WTC11 (cell line): ENCODE measurements at regions not wholly inside any gene's neighbourhood (a gene's known extent, or its start where the extent isn't known, plus 50 kb on each side); places are given as distances from the start of the nearest gene placed in this dataset.

Experiments used
- ATAC-seq: fragments of 200-7000 bp; cut with Tn5 transposase; 2 replicates; pipeline ENCODE4 v1.10.0; 2021; ENCODE audit warnings: mild to moderate bottlenecking, moderate library complexity
- CTCF ChIA-PET: fragments of 300-600 bp; sonication (Branson Sonifier 250); formaldehyde crosslinking; loops from one replicate; lab custom pipeline; 2021; ENCODE audit warnings: antibody characterized with exemption; lab: Charles Lee
- POLR2A ChIA-PET: fragments of 350-600 bp; sonication (Branson Sonifier 250); formaldehyde crosslinking; loops from one replicate; lab custom pipeline; 2021; ENCODE audit warnings: antibody characterized with exemption; lab: Charles Lee
- DNase-seq: peaks from one replicate; pipeline ENCODE4 v3.0.0; 2021; ENCODE audit warnings: low spot score
- H3K27ac Mint-ChIP-seq: 2 replicates; pipeline ENCODE4 v1.8.0; 2021; ENCODE audit warnings: mixed read lengths
- H3K27me3 Mint-ChIP-seq: 2 replicates; pipeline ENCODE4 v1.8.0; 2021; ENCODE audit warnings: low read depth, mild to moderate bottlenecking, moderate library complexity, mixed read lengths
- H3K36me3 Mint-ChIP-seq: 2 replicates; pipeline ENCODE4 v1.8.0; 2021; ENCODE audit warnings: mixed read lengths
- H3K4me1 Mint-ChIP-seq: 2 replicates; pipeline ENCODE4 v1.8.0; 2022; ENCODE audit warnings: mixed read lengths
- H3K4me3 Mint-ChIP-seq: 2 replicates; pipeline ENCODE4 v1.8.0; 2021; ENCODE audit warnings: mild to moderate bottlenecking, moderate library complexity, mixed read lengths
- H3K9me3 Mint-ChIP-seq: 2 replicates; pipeline ENCODE4 v1.8.0; 2021; ENCODE audit warnings: mixed read lengths
- EMX1 ChIP-seq: fragments of 250-450 bp; sonication (Bioruptor Pico); IDR thresholded peaks from 2 replicates; pipeline ENCODE4 v1.8.0; 2021; ENCODE audit warnings: mild to moderate bottlenecking
- FOXK1 ChIP-seq: sonication (generic); formaldehyde crosslinking; IDR thresholded peaks from 2 replicates; pipeline ENCODE4 v1.8.0; 2022; ENCODE audit warnings: mild to moderate bottlenecking, moderate library complexity, missing genetic modification reagents
- GABPB1 ChIP-seq: sonication (generic); formaldehyde crosslinking; IDR thresholded peaks from 2 replicates; pipeline ENCODE4 v1.8.1; 2023; ENCODE audit warnings: mild to moderate bottlenecking, missing genetic modification reagents
- HMGA2 ChIP-seq: fragments of 250-450 bp; sonication (Bioruptor Pico); IDR thresholded peaks from 2 replicates; pipeline ENCODE4 v1.4.0; 2021; ENCODE audit warnings: mild to moderate bottlenecking, moderate library complexity
- NR3C1 ChIP-seq: sonication (generic); formaldehyde crosslinking; conservative IDR thresholded peaks from 2 replicates; pipeline ENCODE4 v1.8.1; 2023; ENCODE audit warnings: low read depth, mild to moderate bottlenecking, missing genetic modification reagents
- OVOL2 ChIP-seq: fragments of 250-450 bp; sonication (Bioruptor Pico); IDR thresholded peaks from 2 replicates; pipeline ENCODE4 v1.9.0; 2021; ENCODE audit warnings: mild to moderate bottlenecking, borderline replicate concordance
- PRRX2 ChIP-seq: fragments of 250-450 bp; sonication (Bioruptor Pico); IDR thresholded peaks from 2 replicates; pipeline ENCODE4 v1.8.0; 2021; ENCODE audit warnings: mild to moderate bottlenecking
- RORB ChIP-seq: fragments of 250-450 bp; sonication (Bioruptor Pico); IDR thresholded peaks from 2 replicates; pipeline ENCODE4 v1.9.0; 2021; ENCODE audit warnings: mild to moderate bottlenecking
- SMAD4 ChIP-seq: sonication (generic); formaldehyde crosslinking; IDR thresholded peaks from 2 replicates; pipeline ENCODE4 v1.8.0; 2022; ENCODE audit warnings: mild to moderate bottlenecking, missing genetic modification reagents
- SOX15 ChIP-seq: fragments of 250-450 bp; sonication (Bioruptor Pico); IDR thresholded peaks from 2 replicates; pipeline ENCODE4 v1.9.0; 2021; ENCODE audit warnings: mild to moderate bottlenecking
- SP1 ChIP-seq: sonication (generic); formaldehyde crosslinking; conservative IDR thresholded peaks from 2 replicates; pipeline ENCODE4 v1.8.1; 2022; ENCODE audit warnings: missing genetic modification reagents
- TEAD1 ChIP-seq: sonication (generic); formaldehyde crosslinking; IDR thresholded peaks from 2 replicates; pipeline ENCODE4 v1.8.0; 2022; ENCODE audit warnings: mild to moderate bottlenecking, missing genetic modification reagents
- TEAD4 ChIP-seq: sonication (generic); formaldehyde crosslinking; IDR thresholded peaks from 2 replicates; pipeline ENCODE4 v1.8.0; 2022; ENCODE audit warnings: mild to moderate bottlenecking, missing genetic modification reagents
- ZBTB21 ChIP-seq: sonication (generic); formaldehyde crosslinking; IDR thresholded peaks from 2 replicates; pipeline ENCODE4 v1.8.1; 2023; ENCODE audit warnings: mild to moderate bottlenecking, missing genetic modification reagents, borderline replicate concordance
- TF ChIP-seq, protein P1 (sequence below): sonication (generic); formaldehyde crosslinking; IDR thresholded peaks from 2 replicates; pipeline ENCODE4 v1.8.1; 2023; ENCODE audit warnings: mild to moderate bottlenecking, moderate library complexity, missing genetic modification reagents
- TF ChIP-seq, protein P2 (sequence below): sonication (generic); formaldehyde crosslinking; IDR thresholded peaks from 2 replicates; pipeline ENCODE4 v1.8.1; 2022; ENCODE audit warnings: mild to moderate bottlenecking, moderate library complexity, missing genetic modification reagents
- TF ChIP-seq, protein P3 (sequence below): fragments of 250-450 bp; sonication (Bioruptor Pico); IDR thresholded peaks from 2 replicates; pipeline ENCODE4 v1.8.0; 2021; ENCODE audit warnings: mild to moderate bottlenecking
- TF ChIP-seq, protein P4 (sequence below): sonication (generic); formaldehyde crosslinking; IDR thresholded peaks from 2 replicates; pipeline ENCODE4 v1.8.0; 2023; ENCODE audit warnings: missing genetic modification reagents, mild to moderate bottlenecking, borderline replicate concordance
- TF ChIP-seq, protein P5 (sequence below): sonication (generic); formaldehyde crosslinking; IDR thresholded peaks from 2 replicates; pipeline ENCODE4 v1.8.0; 2022; ENCODE audit warnings: mild to moderate bottlenecking, missing genetic modification reagents

DNA sequence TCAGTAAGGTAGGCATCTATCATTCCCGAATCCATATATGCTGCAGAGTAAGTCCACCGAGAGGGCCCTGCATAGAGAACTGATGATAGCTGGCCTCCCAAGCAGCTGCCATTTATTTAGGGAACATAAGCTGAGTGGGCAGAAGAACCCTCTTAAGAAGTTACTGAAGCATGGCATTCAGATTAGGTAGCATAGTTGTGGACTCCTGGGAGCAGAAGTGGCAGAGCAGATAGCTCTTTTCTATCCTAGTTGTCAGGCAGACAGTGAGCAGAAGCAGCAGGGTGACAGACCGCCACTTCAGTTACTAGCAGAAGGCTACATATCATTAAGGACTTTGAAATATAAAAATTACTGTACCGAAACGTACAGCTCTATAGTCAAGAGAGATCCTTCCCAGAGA lies 454.7 kb downstream of the PPP4R3C start:
- no peaks in the 10 kb centered on the region for H3K27me3 Mint-ChIP-seq
- POLR2A ChIA-PET, result no interaction called here
- no peaks in the 10 kb centered on the region for H3K9me3 Mint-ChIP-seq
- H3K36me3 Mint-ChIP-seq, result no peaks in the 10 kb centered on the region
- no peaks in the 10 kb centered on the region for H3K4me1 Mint-ChIP-seq
- no peak overlapping the region for H3K27ac Mint-ChIP-seq
- CTCF ChIA-PET, result no interaction called here
- ATAC-seq (no peak), DNase-seq (no peak)
- H3K4me3 Mint-ChIP-seq, result no peak overlapping the region
- TF ChIP-seq HMGA2 (CRISPR knock-in tag), result no peak
- TF ChIP-seq, protein P1, sequence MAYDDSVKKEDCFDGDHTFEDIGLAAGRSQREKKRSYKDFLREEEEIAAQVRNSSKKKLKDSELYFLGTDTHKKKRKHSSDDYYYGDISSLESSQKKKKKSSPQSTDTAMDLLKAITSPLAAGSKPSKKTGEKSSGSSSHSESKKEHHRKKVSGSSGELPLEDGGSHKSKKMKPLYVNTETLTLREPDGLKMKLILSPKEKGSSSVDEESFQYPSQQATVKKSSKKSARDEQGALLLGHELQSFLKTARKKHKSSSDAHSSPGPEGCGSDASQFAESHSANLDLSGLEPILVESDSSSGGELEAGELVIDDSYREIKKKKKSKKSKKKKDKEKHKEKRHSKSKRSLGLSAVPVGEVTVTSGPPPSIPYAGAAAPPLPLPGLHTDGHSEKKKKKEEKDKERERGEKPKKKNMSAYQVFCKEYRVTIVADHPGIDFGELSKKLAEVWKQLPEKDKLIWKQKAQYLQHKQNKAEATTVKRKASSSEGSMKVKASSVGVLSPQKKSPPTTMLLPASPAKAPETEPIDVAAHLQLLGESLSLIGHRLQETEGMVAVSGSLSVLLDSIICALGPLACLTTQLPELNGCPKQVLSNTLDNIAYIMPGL (CRISPR knock-in tag), result no peak
- no peak for TF ChIP-seq FOXK1 (CRISPR knock-in tag)
- no peak for TF ChIP-seq EMX1 (CRISPR knock-in tag)
- TF ChIP-seq SMAD4 (CRISPR knock-in tag), result no peak
- TF ChIP-seq, protein P2, sequence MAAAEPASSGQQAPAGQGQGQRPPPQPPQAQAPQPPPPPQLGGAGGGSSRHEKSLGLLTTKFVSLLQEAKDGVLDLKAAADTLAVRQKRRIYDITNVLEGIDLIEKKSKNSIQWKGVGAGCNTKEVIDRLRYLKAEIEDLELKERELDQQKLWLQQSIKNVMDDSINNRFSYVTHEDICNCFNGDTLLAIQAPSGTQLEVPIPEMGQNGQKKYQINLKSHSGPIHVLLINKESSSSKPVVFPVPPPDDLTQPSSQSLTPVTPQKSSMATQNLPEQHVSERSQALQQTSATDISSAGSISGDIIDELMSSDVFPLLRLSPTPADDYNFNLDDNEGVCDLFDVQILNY, result no peak
- no peak for TF ChIP-seq GABPB1 (CRISPR knock-in tag)
- TF ChIP-seq, protein P3, sequence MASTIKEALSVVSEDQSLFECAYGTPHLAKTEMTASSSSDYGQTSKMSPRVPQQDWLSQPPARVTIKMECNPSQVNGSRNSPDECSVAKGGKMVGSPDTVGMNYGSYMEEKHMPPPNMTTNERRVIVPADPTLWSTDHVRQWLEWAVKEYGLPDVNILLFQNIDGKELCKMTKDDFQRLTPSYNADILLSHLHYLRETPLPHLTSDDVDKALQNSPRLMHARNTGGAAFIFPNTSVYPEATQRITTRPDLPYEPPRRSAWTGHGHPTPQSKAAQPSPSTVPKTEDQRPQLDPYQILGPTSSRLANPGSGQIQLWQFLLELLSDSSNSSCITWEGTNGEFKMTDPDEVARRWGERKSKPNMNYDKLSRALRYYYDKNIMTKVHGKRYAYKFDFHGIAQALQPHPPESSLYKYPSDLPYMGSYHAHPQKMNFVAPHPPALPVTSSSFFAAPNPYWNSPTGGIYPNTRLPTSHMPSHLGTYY (CRISPR knock-in tag), result no peak
- TF ChIP-seq, protein P4, sequence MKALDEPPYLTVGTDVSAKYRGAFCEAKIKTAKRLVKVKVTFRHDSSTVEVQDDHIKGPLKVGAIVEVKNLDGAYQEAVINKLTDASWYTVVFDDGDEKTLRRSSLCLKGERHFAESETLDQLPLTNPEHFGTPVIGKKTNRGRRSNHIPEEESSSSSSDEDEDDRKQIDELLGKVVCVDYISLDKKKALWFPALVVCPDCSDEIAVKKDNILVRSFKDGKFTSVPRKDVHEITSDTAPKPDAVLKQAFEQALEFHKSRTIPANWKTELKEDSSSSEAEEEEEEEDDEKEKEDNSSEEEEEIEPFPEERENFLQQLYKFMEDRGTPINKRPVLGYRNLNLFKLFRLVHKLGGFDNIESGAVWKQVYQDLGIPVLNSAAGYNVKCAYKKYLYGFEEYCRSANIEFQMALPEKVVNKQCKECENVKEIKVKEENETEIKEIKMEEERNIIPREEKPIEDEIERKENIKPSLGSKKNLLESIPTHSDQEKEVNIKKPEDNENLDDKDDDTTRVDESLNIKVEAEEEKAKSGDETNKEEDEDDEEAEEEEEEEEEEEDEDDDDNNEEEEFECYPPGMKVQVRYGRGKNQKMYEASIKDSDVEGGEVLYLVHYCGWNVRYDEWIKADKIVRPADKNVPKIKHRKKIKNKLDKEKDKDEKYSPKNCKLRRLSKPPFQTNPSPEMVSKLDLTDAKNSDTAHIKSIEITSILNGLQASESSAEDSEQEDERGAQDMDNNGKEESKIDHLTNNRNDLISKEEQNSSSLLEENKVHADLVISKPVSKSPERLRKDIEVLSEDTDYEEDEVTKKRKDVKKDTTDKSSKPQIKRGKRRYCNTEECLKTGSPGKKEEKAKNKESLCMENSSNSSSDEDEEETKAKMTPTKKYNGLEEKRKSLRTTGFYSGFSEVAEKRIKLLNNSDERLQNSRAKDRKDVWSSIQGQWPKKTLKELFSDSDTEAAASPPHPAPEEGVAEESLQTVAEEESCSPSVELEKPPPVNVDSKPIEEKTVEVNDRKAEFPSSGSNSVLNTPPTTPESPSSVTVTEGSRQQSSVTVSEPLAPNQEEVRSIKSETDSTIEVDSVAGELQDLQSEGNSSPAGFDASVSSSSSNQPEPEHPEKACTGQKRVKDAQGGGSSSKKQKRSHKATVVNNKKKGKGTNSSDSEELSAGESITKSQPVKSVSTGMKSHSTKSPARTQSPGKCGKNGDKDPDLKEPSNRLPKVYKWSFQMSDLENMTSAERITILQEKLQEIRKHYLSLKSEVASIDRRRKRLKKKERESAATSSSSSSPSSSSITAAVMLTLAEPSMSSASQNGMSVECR (CRISPR knock-in tag), result no peak
- TF ChIP-seq TEAD4 (CRISPR knock-in tag), result no peak
- TF ChIP-seq SOX15 (CRISPR knock-in tag), result no peak
- no peak for TF ChIP-seq TEAD1 (CRISPR knock-in tag)
- no peak for TF ChIP-seq NR3C1 (CRISPR knock-in tag)
- no peak for TF ChIP-seq SP1 (CRISPR knock-in tag)

DNA sequence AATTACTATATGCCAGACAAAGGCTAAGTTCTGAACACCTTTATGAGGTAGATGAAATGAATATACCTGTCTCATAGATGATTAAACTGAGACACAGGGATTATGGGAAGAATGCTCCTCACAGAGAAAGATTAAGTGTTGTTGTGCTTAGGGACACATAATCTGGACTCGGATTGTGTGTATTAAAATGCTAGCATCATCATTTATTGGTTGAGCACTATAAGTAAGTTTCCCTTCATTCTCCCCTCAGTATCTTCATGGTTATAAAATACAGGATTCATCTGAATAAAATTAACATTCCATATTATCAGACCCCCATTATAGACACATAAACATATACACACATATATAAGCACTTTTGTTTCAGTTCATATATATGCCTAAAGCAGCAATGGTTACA lies 463.5 kb downstream of the PPP4R3C start:
- ChIA-PET POLR2A (no interaction called here), CTCF (no interaction called here)
- Mint-ChIP-seq H3K4me1 (no peaks in the 10 kb centered on the region), H3K27me3 (no peaks in the 10 kb centered on the region), H3K36me3 (no peaks in the 10 kb centered on the region; the same call in 1 of the 2 replicates), H3K4me3 (no peak overlapping the region), H3K27ac (no peak overlapping the region), H3K9me3 (peaks cover 13% of the 10 kb centered on the region; the same call in 1 of the 2 replicates)
- no peak for ATAC-seq
- no peak for TF ChIP-seq OVOL2 (CRISPR knock-in tag)
- no peak for DNase-seq

DNA sequence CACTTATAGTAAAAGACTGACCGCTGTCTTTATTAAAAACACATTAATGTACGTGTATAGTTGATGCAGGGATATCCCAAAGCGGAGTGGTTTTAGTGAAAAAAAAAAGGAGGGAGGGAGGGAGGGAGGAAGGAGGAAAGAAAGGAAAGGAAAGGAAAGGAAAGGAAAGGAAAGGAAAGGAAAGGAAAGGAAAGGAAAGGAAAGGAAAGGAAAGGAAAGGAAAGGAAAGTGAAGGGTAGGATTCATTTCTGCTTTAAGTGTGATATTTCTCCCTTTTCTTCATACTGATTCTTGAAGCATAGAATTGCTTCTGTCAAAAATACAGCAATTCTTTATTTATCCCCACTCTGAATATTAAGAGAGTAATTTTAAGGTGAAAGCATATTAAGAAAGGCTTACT lies 504.9 kb downstream of the PPP4R3C start:
- POLR2A ChIA-PET, result no interaction called here
- no peak overlapping the region for H3K27ac Mint-ChIP-seq
- TF ChIP-seq RORB (CRISPR knock-in tag) (no peak), PRRX2 (no peak), ZBTB21 (CRISPR knock-in tag) (no peak)
- TF ChIP-seq, protein P5, sequence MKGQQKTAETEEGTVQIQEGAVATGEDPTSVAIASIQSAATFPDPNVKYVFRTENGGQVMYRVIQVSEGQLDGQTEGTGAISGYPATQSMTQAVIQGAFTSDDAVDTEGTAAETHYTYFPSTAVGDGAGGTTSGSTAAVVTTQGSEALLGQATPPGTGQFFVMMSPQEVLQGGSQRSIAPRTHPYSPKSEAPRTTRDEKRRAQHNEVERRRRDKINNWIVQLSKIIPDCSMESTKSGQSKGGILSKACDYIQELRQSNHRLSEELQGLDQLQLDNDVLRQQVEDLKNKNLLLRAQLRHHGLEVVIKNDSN (CRISPR knock-in tag), result no peak
- TF ChIP-seq, protein P1 (CRISPR knock-in tag), result no peak
- TF ChIP-seq, all 79 proteins: peak for 0
- Mint-ChIP-seq H3K9me3 (no peaks in the 10 kb centered on the region), H3K36me3 (no peaks in the 10 kb centered on the region), H3K4me1 (0 out of 2 replicates have a peak, but pooled peaks cover 3% of the 10 kb centered on the region), H3K27me3 (no peaks in the 10 kb centered on the region), H3K4me3 (no peak overlapping the region)
- DNase-seq (no peak), ATAC-seq (no peak)
- CTCF ChIA-PET, result no interaction called here
